ENCODE measurements at regions not wholly inside any gene's neighbourhood (a gene's known extent, or its start where the extent isn't known, plus 50 kb on each side); places are given as distances from the start of the nearest gene placed in this dataset.

GRCh38 chr1:194309269-194309668, 1122.9 kb upstream of the B3GALT2 start:
- TF ChIP-seq ZNF431 (CRISPR knock-in tag; IDR thresholded peaks at IDR 0.05) (no peak), NCOR1 (IDR thresholded peaks at IDR 0.05) (no peak), TAF7 (tag; IDR thresholded peaks at IDR 0.05) (no peak), TAF1 (IDR thresholded peaks at IDR 0.05; ENCODE audit: control insufficient read depth, extremely low read depth, insufficient read depth, low read length, severe bottlenecking) (no peak), IRF9 (tag; IDR thresholded peaks at IDR 0.05) (no peak), ATF6 (CRISPR knock-in tag; IDR thresholded peaks at IDR 0.05) (no peak), CTCF (IDR thresholded peaks at IDR 0.05 in 2 of 3, conservative IDR thresholded peaks at IDR 0.05 in 1 of 3; ENCODE audit: insufficient read depth in 2 of 3, low read depth in 1 of 3, low read length in 3 of 3) (no peak), ZNF449 (CRISPR knock-in tag; IDR thresholded peaks at IDR 0.05) (no peak), PTBP1 (IDR thresholded peaks at IDR 0.05; ENCODE audit: low read depth, low read length) (no peak), ZNF274 (IDR thresholded peaks at IDR 0.05; ENCODE audit: borderline replicate concordance, low read depth, low read length) (no peak), NFIC (IDR thresholded peaks at IDR 0.05) (no peak), POLR2A (conservative IDR thresholded peaks at IDR 0.05) (no peak), HMG20A (CRISPR knock-in tag; conservative IDR thresholded peaks at IDR 0.05) (no peak), FOS (IDR thresholded peaks at IDR 0.05; ENCODE audit: extremely low read depth, insufficient read length) (no peak)

All from K562 (cell line).